Brain pericyte (primary cell): ENCODE measurements at regions not wholly inside any gene's neighbourhood (a gene's known extent, or its start where the extent isn't known, plus 50 kb on each side); places are given as distances from the start of the nearest gene placed in this dataset.

ENCODE experiments used
- DNase-seq: peaks from one replicate; pipeline ENCODE4 v3.0.0-alpha.2; 2012; ENCODE audit warnings: low read depth, low spot score

DNA sequence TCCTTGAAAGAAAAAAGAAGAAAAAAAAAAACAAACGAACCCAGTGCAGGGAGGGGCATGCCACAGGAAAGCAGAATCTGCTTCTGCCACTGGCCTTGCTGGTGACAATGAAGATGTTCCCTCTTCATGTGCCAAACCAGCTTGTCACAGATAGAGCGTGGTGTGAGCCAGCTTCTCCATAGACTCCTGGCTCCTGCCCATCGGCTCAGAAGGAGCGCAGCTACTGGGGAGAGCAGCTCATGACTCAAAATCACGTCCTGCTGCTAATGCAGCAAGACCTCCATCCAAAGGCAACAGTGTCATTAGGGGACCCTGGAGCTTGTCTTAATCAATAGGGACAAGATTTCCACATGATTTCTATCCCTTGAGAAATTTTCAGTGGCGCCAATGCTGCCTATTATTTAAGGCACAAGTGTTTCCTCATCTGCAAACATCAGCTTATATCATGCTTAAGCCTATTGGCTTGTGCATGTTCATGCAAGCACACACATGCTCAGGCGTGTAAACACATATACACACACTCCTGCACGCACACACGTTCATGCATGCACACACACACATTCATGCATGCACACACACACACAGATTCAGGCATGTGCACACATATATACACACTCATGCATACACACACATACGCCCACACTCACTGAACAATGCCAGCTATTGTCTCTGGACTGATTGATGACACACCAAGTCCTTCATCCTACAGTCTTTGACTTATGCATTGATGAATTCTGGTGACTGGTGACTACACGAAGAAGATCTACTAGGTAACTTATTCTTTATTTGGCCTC lies 682.0 kb upstream of the ID2 start:
- no peak for DNase-seq

DNA sequence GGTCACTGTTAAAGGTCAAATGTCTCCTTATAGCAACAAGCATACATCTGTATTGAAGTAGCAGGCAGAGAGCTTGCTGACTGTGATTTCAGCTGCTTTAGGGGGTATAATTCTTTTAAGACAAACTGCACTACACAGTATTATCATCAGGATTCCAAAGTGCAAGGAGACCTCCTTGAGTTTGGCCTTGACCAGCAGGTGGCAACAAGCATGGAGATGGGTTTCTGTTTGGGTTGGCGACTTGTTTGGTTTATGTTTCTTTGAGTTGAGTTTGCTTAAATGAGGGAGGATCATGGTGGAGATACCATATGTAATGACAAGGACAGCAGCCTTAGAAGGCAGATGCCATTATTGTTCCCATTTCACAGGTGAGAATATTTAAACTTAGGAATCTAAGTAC lies 681.0 kb upstream of the ID2 start:
- no peak for DNase-seq

DNA sequence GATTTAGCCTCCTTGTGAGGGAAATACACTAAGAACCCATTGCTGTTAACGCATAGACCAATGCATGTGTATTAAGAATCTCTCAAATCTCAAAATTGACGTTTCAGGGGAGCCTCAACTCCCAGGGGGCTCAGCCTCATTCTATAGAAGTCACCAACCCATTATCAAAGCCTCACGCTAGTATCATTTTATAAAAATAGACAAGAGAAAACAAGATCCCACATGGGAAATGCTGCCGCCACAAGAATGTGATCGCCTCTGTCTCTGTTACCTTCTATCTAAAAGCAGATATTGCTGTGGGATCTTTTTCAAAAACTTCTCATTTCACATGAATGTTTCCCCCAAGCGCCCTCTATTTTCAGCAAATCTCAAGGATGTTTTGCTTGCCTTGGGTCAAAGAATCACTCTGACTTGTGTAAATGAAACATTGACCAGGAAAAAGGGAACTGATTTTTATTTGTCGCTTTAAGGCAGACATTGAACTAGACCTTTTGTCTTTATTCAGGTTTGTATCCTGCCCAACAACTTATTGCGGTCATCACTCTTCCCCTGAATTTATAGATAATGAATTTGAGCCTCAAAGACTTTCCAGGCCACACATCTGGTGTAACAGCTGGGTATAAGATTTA lies 679.0 kb upstream of the ID2 start:
- DNase-seq, result no peak

DNA sequence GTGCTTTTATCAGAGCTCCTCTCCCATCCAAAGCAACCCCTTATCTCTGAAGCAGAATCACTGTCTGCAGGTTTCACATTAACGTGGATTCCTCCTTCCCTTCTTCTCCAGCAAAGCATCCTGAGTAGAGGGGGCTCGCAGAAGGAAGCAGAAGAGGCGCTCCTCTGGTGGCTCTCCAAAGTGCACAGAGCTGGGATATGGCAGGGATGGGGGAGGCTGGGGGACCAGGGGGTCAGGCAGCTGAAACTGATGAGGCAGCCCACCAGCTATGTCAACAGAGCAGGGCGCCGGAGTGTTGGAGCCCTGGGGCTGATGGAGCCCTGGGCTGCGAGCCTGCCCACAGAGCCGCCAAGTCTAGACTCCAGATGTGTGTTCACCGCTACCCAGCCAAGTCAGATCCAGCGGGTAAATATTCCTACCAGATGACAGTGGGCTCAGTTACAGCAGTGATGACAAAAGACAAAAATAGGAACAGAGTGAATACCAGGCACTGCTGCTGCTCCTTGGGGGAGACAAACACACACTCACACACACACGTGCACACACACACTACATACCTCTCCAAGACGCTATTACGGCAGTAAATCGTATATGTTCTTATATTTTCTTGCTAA lies 678.3 kb upstream of the ID2 start:
- DNase-seq, result peak; percentile 55

DNA sequence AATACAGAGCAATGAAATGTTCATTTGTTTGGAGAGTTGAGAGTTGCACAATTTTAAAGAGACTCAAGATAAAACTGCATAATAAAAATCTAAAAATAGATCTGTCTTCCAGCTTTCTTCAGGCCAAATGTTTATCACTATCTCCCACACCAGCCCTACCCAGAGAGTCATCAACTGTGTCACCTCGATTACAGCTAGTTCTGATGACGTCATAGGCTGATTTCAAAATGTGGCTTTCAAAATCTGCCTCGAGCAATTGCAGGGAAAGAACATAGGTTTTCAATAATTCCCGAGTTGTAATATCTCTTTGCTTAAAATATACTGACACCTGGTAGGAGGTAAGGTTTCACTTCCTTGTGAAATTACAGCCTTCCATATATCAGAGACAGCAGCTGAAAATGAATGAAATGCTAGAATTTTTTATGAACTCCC lies 677.6 kb upstream of the ID2 start:
- DNase-seq, result no peak

DNA sequence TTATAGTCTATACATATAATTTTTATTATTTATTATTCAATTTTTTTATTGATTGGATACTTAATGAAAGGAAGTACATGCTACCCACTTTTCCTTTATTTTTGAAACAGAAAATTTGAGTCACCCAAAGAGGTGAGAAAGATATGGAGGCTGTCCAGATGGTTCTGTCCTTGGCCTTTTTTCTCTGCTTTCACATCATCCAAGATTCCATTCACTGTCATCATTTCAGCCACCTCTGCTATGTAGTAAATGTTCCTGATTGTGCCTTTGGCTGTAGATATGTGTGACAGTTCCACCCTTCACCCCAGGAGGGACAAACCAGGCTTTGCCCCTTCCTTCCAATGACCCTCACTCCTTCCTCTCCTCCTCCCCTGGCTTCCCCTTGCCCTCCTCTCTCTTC lies 675.7 kb upstream of the ID2 start:
- DNase-seq, result no peak

DNA sequence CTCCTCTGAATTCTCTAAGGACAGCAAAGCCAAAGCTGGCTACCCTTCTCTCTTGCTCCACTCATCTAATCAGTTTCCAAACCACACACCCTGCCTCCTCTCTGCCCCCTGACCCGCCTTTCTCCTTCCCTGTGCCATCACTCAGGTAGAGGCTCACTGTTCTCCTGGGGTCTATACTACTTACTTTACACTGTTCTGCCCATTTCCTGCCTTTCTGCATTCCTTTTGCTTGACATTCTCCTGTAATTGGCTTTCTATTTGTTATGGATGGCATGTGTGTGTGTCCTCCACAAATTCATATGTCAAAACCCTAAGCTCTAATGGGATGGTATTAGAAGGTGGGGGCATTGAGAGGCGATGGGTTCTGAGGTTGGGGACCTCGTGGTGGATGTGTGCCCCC lies 675.2 kb upstream of the ID2 start:
- DNase-seq, result no peak

DNA sequence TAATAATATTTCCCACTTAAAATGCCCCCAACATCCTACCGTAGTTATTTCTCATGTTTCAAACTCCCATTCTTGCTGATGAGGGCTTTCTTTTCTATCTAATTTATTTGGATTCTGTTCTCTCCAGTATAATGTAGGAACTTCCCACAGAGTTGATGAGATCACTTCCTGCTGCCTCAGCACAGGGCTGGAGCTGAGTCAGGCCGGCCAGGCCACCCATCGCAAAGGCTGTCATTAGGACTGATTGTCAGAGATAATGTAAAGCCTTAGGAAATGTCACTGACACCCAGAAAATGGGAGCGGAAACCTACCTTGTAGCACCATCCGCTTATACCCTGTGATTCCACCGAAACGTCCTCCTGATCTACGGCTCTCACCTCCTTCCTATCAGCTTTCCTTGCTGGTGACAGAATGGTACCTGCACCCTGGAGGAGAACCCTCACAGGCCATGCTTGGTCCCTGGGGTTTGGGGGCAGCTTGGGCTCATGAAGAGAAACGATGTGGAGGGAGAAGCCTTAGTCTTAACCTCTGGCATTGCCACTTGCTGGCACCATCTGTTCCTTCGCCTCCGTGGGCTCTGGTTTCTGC lies 672.8 kb upstream of the ID2 start:
- no peak for DNase-seq

DNA sequence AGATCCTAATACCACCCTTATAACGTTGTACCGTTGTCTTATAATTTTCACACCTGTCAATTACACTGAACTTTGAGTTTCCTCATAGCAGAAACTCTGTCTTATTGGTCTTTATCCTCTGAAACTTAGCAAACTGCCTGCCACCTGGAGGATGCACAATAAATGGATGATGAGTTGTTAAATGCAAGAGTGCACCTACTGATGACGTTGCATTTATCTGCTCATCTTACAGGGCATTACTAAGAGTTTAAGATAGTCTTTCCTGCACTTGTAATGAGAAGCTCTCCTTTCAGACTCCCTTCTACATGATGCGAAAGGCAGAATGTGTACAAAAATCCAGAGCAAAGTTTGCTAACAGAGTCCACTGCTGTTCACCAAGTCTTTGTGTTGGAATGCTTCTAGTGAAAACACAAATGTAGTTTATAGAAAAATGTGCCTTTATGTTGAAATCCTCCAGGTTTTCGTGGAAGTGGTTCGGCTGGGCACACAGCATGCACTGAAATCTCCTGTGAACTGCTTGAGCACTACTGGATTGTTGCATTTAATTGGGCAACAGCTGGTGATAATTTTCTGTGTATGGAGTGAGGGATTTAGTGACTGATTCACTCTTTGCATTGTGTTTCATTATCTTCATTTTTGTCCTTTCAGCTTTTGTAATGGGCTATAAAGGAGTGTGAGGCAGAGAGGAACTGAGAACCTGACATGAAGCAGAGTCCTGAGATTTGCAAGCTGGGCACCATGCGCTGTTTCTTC lies 665.8 kb upstream of the ID2 start:
- DNase-seq, result no peak

DNA sequence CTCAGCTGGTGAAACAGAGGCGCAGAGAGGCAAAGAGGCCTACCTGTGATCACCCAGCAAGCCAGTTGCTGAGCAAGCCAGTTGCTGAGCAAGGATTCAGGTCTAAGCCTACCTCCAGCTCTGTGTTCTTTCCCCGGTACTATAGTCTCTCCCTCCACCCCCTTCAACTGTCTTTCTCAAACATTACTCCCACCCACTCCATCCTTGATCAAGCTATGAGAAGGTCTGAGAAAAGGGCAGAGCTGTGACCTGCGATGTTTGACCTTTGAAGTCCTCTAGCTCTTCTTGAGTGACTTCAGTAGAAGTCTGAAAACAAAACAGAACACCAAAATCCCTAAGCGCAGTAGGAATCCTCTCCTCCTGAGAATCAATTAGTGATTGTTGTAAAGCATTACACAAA lies 665.2 kb upstream of the ID2 start:
- no peak for DNase-seq

DNA sequence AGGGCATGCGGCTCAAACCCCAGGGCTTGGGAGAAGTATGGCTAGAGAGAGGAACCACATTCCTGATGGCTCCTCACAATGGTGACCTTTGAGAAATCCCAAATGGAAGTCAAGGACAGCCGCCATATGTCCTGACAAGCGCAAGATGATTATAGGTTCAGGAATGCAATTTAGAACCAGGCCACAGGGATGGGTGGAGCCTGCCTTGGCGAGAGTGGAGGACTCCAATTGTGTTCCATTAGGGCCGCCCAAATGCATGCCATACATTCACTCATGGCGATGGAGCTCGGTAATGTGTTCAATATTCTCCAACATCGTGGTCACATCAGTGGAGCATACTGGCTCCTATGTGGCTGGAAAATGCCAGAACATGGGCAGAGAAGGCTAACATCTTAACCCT lies 662.9 kb upstream of the ID2 start:
- DNase-seq, result no peak

DNA sequence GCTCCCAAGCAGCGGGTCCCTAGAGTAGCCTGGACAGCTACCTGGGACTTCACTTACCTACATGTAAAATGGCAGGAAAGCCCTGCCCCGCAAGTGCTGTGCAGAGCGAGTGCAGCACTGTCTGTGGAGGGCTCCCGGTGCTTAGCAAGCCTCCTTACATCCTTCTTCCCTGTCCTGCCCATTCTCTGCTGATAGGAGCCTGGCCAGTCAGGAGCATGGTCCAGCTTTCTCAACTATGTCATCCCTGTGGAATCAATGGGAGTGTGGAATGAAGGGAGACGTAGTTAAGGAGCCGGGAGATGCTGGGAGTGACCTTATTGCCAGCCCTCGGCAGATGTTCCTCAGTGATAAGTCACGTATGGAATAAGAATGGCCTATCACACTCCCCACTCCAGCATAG lies 661.9 kb upstream of the ID2 start:
- no peak for DNase-seq

DNA sequence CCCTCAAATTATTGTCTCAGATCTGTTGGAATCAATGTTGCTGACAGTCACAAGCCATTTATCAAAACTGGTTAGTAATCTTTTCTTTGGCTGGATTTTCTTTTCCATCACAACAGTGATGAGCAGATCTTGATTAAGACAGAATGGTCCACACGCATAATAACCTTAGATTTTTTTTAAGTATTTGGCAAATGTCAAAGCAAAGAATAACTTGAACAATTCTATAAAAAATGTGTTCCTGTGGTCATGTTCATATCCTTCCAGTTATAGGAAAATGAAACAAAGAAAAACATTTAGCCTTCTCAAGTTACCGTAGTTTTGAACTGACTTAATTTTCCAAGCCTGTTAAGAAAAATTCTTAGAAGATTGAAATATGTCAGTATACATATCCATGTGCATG lies 659.9 kb upstream of the ID2 start:
- DNase-seq, result no peak

DNA sequence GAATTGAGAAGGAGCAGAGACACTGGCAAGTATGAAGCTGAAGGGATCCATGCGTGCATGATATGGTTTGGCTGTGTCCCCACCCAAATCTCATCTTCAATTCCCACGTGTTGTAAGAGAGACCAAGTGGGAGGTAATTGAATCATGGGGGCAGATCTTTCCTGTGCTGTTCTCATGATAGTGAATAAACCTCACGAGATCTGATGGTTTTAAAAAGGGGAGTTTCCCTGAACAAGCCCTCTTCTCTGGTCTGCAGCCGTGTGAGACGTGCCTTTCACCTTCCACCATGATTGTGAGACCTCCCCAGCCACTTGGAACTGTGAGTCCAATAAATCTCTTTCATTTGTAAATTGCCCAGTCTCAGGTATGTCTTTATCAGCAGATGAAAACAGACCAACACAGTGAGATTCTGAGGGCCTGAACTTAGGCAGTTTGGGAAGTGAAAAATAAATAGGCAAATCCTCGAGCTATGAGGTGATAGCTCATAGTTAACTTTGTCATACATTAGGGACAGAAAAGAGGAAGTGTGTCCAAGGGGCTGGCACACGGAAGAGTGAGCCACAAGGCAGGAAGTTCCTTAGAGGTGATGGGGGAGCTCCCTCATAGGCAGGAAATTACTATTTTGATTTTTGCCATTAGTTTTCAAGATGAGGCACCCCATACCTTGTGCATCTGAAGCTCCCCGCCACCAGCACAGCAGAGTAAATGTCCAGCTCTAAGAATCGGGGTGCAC lies 658.8 kb upstream of the ID2 start:
- no peak for DNase-seq

DNA sequence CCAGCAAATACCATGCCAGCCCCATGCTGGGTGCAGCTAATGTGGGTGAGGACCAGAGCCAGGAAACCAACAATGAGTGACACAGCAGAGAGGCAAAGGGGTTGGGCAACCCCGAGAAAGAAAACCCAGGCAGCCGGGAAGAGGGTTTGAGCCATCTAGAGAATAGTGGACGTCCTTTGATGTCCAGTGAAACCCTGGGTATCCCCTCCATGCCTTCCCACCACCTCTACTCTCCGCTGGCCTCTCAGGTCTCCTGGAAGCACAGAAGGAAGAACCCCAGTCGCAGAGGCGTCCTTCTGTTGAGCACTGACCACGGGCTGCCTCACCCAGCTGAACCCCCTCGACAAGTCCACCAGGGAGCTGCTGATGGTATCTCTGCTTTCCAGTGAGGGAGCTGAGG lies 657.4 kb upstream of the ID2 start:
- no peak for DNase-seq

DNA sequence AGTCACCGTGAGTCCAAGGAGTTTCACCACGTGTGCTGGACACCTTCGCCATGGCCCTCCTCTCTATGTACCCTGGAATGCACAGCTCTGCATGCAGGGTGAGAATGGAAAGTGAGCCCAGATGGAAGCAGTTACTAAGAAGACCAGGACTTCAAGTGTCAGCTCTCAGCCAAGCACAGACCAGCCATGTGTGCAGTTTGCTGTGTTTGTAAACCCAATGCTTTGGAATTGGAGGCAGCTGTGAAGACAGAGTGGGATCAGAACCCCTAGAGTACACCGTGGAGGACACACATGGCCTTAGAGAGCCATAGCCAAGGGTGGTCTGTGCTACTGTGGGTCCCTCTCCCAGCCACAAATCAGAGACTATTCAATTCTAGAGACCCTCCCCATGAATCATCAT lies 655.5 kb upstream of the ID2 start:
- DNase-seq, result no peak

DNA sequence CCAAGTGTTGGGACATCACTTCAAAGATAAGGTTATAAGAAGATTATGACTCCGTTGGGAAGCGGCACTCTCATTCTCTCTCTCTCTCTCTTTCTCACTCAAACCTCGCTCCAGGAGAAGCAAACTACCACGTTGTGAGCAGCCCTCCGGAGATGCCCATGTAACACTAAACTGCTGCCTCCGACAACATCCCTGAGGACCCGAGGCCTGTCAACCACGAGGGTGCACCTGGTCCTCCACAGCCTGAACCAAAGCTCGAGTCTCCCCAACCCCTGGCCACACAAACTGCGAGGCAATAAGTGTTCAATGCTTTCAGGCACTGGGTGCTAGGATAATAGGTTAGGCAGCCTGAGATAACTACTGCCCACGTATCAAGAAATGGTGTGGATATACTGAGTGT lies 654.5 kb upstream of the ID2 start:
- no peak for DNase-seq

DNA sequence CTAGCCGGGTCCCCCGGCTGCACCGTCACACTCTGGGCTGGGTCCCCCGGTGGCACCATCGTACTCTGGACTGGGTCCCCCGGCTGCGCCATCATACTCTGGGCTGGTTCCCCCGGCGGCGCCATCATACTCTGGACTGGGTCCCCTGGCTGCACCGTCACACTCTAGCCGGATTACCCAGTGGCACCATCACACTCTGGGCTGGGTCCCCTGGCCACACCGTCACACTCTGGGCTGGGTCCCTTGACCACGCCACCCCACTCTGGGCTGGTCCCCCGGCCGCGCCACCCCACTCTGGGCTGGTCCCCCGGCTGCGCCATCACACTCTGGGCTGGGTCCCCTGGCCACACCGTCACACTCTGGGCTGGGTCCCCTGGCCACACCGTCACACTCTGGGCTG lies 653.8 kb upstream of the ID2 start:
- DNase-seq, result no peak

DNA sequence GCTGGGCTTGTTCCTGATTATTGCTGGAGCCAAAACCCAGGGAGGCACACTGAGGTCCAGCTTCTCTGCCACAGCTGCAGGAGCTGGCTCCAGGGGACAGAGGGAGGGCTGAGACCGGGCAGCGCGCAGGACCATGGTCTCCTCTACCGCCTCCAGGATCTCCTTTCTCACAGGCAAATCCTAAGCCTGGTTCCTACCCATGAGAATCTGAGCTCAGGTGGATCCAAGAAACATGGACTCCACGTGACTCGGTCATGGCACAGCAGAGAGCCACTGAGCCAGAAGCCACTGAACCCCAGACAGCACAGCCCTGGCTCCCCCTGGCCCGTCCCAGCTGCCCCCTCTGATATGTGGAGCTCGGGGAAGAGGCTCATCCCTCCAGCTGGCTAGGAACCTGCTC lies 653.4 kb upstream of the ID2 start:
- DNase-seq, result no peak

DNA sequence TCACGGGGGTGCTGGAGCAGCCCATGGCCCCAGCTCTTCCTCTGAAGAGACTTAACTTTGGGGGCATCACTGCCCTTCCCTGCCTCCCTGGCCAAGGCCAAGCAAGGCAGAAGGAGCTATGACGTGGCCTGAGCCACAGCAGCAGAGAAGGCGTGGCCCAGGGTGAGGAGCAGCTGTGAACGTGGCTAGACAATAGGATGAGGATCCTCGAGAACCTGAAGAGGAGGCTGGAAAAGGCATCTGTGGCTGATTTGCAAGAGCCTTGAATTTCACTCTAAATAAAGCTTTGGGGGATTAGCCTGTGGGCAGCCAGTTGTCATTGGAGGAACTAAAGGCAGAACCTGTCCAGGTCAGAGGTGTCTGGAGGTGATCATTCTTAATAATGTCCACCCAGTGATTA lies 652.9 kb upstream of the ID2 start:
- no peak for DNase-seq

DNA sequence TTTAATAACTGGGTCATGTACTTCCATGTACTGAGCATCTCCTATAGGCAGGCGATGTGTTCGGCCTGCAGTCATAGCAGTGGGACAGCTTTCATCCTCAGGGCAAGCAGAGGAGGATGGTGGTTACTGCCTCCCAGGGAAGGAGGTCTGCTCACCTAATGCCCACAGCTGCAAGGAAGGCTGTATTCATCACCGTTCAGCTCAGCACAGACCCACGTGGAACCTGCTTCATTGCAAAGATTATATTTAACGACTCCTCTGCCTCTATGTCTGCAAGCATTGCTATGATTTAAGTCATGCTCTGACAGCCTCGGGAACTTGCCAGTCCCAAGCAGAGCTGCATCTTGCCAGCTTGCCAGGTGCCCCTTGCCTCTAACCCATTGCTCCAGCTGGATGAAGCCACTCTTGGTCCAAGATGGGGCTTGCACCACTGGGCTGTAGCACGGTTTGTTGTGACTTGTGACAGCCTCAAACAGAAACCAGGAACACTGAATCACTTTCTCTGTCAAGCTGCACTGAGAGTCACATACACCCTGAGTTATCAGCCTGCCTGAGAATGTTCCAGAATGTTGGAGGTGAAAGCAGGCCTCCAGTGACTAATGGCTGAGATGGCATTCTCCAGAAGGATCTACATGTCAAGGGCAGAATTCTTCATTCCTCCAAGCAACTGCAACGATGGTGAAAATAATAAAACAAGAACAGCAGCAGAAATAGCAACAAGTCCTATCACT lies 651.1 kb upstream of the ID2 start:
- DNase-seq, result no peak
